K562 (cell line): ENCODE measurements at regions not wholly inside any gene's neighbourhood (a gene's known extent, or its start where the extent isn't known, plus 50 kb on each side); places are given as distances from the start of the nearest gene placed in this dataset.

ENCODE experiments used
- ARID2 ChIP-seq: fragments of 450-650 bp; IDR thresholded peaks from 2 replicates; pipeline ENCODE4 v1.6.1; 2017; ENCODE audit warnings: antibody characterized with exemption, mild to moderate bottlenecking
- ASH1L ChIP-seq: fragments of 450-650 bp; IDR thresholded peaks from 2 replicates; pipeline ENCODE4 v1.6.1; 2018; ENCODE audit warnings: borderline replicate concordance, mild to moderate bottlenecking, low read depth; ENCODE audit not compliant: partially characterized antibody
- BDP1 ChIP-seq: IDR thresholded peaks from 3 replicates; pipeline ENCODE4 v1.6.1; 2011; ENCODE audit not compliant: insufficient read length, insufficient read depth
- CEBPB ChIP-seq: fragments of 450-650 bp; IDR thresholded peaks from 2 replicates; pipeline ENCODE4 v1.6.1; 2016; ENCODE audit warnings: missing genetic modification characterization, missing compliant biosample characterization
- DACH1 ChIP-seq: fragments of 450-650 bp; IDR thresholded peaks from 2 replicates; pipeline ENCODE4 v1.6.1; 2018; ENCODE audit not compliant: partially characterized antibody
- ELF2 ChIP-seq: fragments of 250-450 bp; sonication (Bioruptor Pico); IDR thresholded peaks from 2 replicates; pipeline ENCODE4 v1.5.0; 2021; ENCODE audit warnings: mild to moderate bottlenecking
- ETV1 ChIP-seq: fragments of 450-650 bp; conservative IDR thresholded peaks from 2 replicates; pipeline ENCODE4 v1.6.1; 2016; ENCODE audit warnings: missing genetic modification characterization, control low read depth, low read depth, missing compliant biosample characterization
- HDAC6 ChIP-seq: IDR thresholded peaks from 2 replicates; pipeline ENCODE4 v1.6.1; 2012; ENCODE audit warnings: low read depth, mild to moderate bottlenecking, control low read depth, inconsistent platforms, low read length, moderate library complexity
- KDM4B ChIP-seq, 2 experiments: fragments of 450-650 bp in 1 of 2; sonication (generic) in 1 of 2; IDR thresholded peaks; 2 replicates each; pipeline ENCODE4 v1.6.1; 2016 to 2017; ENCODE audit warnings: borderline replicate concordance in 2 of 2, antibody characterized with exemption in 1 of 2, low read depth in 1 of 2, mild to moderate bottlenecking in 1 of 2
- KLF16 ChIP-seq: IDR thresholded peaks from 2 replicates; pipeline ENCODE4 v1.6.1; 2016; ENCODE audit warnings: antibody characterized with exemption
- MAZ ChIP-seq, 2 experiments: fragments of 450-650 bp in 1 of 2; sonication (generic) in 1 of 2; formaldehyde crosslinking; IDR thresholded peaks in 1 of 2; conservative IDR thresholded peaks in 1 of 2; 2 replicates each; pipeline versions ENCODE4 v1.4.0 to v1.5.0; 2020; ENCODE audit warnings: mild to moderate bottlenecking in 1 of 2, missing genetic modification reagents in 1 of 2
- RBM14 ChIP-seq: fragments of 200-400 bp; formaldehyde crosslinking; IDR thresholded peaks from 2 replicates; pipeline ENCODE4 v1.6.1; 2018; ENCODE audit warnings: low read depth, mild to moderate bottlenecking, low read length, moderate library complexity, borderline replicate concordance; ENCODE audit not compliant: insufficient read depth
- STAT5A ChIP-seq: IDR thresholded peaks from 2 replicates; pipeline ENCODE4 v1.6.1; 2012; ENCODE audit warnings: low read length, inconsistent platforms, borderline replicate concordance
- TEAD1 ChIP-seq, 2 experiments: fragments of 450-650 bp in 1 of 2; sonication (generic) in 1 of 2; formaldehyde crosslinking; IDR thresholded peaks; 2 replicates each; pipeline versions ENCODE4 v1.4.0 to v1.8.0; 2020 to 2022; ENCODE audit warnings: mild to moderate bottlenecking in 2 of 2, missing genetic modification reagents in 1 of 2
- YY1 ChIP-seq, 3 experiments: IDR thresholded peaks; 2 replicates each; pipeline ENCODE4 v1.6.1; 2011; ENCODE audit warnings: low read length in 2 of 3, mild to moderate bottlenecking in 2 of 3, moderate library complexity in 2 of 3, borderline replicate concordance in 1 of 3, control low read depth in 1 of 3, low read depth in 1 of 3; ENCODE audit not compliant: insufficient read depth in 3 of 3, insufficient replicate concordance in 2 of 3, control insufficient read depth in 1 of 3, insufficient read length in 1 of 3; ENCODE audit errors: extremely low read depth in 1 of 3
- ZC3H4 ChIP-seq: sonication (generic); formaldehyde crosslinking; IDR thresholded peaks from 2 replicates; pipeline ENCODE4 v1.9.0; 2021; ENCODE audit warnings: missing genetic modification reagents, borderline replicate concordance
- ZFP91 ChIP-seq: sonication (generic); formaldehyde crosslinking; IDR thresholded peaks from 2 replicates; pipeline ENCODE4 v1.8.0; 2022; ENCODE audit warnings: mild to moderate bottlenecking, missing genetic modification reagents
- ZNF134 ChIP-seq: fragments of 250-450 bp; sonication (Bioruptor Pico); conservative IDR thresholded peaks from 2 replicates; pipeline ENCODE4 v1.4.0; 2020
- TF ChIP-seq, protein P1 (sequence below): fragments of 250-450 bp; sonication (Bioruptor Pico); IDR thresholded peaks from 2 replicates; pipeline ENCODE4 v1.9.0; 2021; ENCODE audit warnings: mild to moderate bottlenecking, inconsistent platforms
- TF ChIP-seq, protein P2 (sequence below), 3 experiments: IDR thresholded peaks in 2 of 3; conservative IDR thresholded peaks in 1 of 3; 2 replicates each; pipeline ENCODE4 v1.5.1; 2011 to 2012; ENCODE audit warnings: low read length in 3 of 3, mild to moderate bottlenecking in 3 of 3, control low read depth in 2 of 3, improper control_type of control experiment in 1 of 3, inconsistent platforms in 1 of 3, low read depth in 1 of 3, mixed read lengths in 1 of 3, moderate library complexity in 1 of 3; ENCODE audit not compliant: insufficient read depth in 2 of 3
- TF ChIP-seq, protein P3 (sequence below): sonication (generic); formaldehyde crosslinking; IDR thresholded peaks from 2 replicates; pipeline ENCODE4 v1.9.0; 2022; ENCODE audit warnings: mild to moderate bottlenecking, missing genetic modification reagents

DNA sequence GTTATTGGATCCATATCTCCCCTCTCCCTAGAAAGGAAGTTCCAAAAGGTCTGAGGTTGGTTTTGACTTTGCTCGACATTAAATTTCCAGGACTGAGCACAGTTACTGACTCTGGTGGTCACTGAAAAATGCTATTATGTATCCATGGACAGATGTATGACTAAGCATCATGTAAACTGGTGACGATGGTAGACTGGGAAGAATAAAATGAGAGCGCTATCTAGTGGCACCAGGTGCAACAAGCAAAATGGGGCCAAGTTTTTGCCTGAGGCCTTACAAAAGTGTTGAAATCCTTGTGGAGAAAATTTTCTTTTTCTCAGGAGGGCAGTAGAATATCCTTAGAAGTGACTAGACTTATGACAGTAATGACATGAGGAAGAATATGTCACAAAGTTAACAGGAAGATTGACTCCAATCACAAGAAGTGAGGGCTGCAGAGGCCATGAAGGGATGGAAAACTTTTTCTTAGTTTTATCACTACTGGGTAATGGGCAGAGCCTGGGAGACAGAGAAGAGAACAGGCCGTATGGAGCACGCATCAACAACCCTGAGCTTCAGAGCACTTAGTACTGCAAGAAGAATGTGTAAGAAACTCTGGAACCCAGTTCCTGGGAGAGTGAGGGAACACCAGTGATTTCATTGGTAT, 88.9 kb upstream of the ELOVL5 start (continued):
- TF ChIP-seq ZFP91 (CRISPR knock-in tag): no peak
- TF ChIP-seq, protein P1, sequence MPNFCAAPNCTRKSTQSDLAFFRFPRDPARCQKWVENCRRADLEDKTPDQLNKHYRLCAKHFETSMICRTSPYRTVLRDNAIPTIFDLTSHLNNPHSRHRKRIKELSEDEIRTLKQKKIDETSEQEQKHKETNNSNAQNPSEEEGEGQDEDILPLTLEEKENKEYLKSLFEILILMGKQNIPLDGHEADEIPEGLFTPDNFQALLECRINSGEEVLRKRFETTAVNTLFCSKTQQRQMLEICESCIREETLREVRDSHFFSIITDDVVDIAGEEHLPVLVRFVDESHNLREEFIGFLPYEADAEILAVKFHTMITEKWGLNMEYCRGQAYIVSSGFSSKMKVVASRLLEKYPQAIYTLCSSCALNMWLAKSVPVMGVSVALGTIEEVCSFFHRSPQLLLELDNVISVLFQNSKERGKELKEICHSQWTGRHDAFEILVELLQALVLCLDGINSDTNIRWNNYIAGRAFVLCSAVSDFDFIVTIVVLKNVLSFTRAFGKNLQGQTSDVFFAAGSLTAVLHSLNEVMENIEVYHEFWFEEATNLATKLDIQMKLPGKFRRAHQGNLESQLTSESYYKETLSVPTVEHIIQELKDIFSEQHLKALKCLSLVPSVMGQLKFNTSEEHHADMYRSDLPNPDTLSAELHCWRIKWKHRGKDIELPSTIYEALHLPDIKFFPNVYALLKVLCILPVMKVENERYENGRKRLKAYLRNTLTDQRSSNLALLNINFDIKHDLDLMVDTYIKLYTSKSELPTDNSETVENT (CRISPR knock-in tag): no peak
- no peak for TF ChIP-seq STAT5A
- TF ChIP-seq ELF2 (CRISPR knock-in tag): no peak
- no peak for TF ChIP-seq ZC3H4 (CRISPR knock-in tag)
- TF ChIP-seq ARID2: peak; percentile 83
- no peak for TF ChIP-seq ETV1
- TF ChIP-seq MAZ (CRISPR knock-in tag; conservative IDR thresholded peaks at IDR 0.05 in 1 of 2, IDR thresholded peaks at IDR 0.05 in 1 of 2): peak; percentile 35 to 37; a peak in 1 of 4 replicates
- no peak for TF ChIP-seq KDM4B (IDR thresholded peaks at IDR 0.05; ENCODE audit: borderline replicate concordance in 2 of 2, low read depth in 1 of 2)
- TF ChIP-seq RBM14: no peak
- TF ChIP-seq ASH1L: no peak
- TF ChIP-seq, protein P2, sequence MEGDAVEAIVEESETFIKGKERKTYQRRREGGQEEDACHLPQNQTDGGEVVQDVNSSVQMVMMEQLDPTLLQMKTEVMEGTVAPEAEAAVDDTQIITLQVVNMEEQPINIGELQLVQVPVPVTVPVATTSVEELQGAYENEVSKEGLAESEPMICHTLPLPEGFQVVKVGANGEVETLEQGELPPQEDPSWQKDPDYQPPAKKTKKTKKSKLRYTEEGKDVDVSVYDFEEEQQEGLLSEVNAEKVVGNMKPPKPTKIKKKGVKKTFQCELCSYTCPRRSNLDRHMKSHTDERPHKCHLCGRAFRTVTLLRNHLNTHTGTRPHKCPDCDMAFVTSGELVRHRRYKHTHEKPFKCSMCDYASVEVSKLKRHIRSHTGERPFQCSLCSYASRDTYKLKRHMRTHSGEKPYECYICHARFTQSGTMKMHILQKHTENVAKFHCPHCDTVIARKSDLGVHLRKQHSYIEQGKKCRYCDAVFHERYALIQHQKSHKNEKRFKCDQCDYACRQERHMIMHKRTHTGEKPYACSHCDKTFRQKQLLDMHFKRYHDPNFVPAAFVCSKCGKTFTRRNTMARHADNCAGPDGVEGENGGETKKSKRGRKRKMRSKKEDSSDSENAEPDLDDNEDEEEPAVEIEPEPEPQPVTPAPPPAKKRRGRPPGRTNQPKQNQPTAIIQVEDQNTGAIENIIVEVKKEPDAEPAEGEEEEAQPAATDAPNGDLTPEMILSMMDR (IDR thresholded peaks at IDR 0.05 in 2 of 3, conservative IDR thresholded peaks at IDR 0.05 in 1 of 3; ENCODE audit: insufficient read depth in 2 of 3, low read depth in 1 of 3, low read length in 3 of 3): peak; percentile 85 to 96 (median 88)
- TF ChIP-seq DACH1: no peak
- peak in 1 of 3 experiments; percentile 31 for TF ChIP-seq YY1 (IDR thresholded peaks at IDR 0.05; ENCODE audit: borderline replicate concordance in 1 of 3, control insufficient read depth in 1 of 3, extremely low read depth in 1 of 3, insufficient read depth in 3 of 3, insufficient read length in 1 of 3, insufficient replicate concordance in 2 of 3, low read depth in 1 of 3, low read length in 2 of 3)
- TF ChIP-seq TEAD1 (CRISPR knock-in tag; IDR thresholded peaks at IDR 0.05): no peak
- peak; percentile 47; the same call in 1 of the 2 replicates for TF ChIP-seq CEBPB
- no peak for TF ChIP-seq HDAC6
- TF ChIP-seq ZNF134: no peak
- TF ChIP-seq, protein P3, sequence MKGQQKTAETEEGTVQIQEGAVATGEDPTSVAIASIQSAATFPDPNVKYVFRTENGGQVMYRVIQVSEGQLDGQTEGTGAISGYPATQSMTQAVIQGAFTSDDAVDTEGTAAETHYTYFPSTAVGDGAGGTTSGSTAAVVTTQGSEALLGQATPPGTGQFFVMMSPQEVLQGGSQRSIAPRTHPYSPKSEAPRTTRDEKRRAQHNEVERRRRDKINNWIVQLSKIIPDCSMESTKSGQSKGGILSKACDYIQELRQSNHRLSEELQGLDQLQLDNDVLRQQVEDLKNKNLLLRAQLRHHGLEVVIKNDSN (CRISPR knock-in tag): no peak
- TF ChIP-seq BDP1: no peak
- 0 out of 2 replicates have a peak, but pooled peaks have one; percentile 11 for TF ChIP-seq KLF16
